DMS79 (cell line): ENCODE measurements at regions not wholly inside any gene's neighbourhood (a gene's known extent, or its start where the extent isn't known, plus 50 kb on each side); places are given as distances from the start of the nearest gene placed in this dataset.

Experiments used
- DNase-seq: peaks from one replicate; lab custom pipeline; 2025; lab: John Stamatoyannopoulos, UW

- DNase-seq: no peak
Measured at GRCh38 chr5:3888310-3888709, 292.7 kb downstream of the IRX1 start.

GRCh38 chr5:3889412-3890142, 293.9 kb downstream of the IRX1 start:
- no peak for DNase-seq

GRCh38 chr5:3891113-3891512, 295.5 kb downstream of the IRX1 start:
- DNase-seq: no peak

- no peak for DNase-seq
Measured at GRCh38 chr5:3893527-3893926, 297.9 kb downstream of the IRX1 start.

- DNase-seq: no peak
Measured at GRCh38 chr5:3893975-3894374, 298.3 kb downstream of the IRX1 start.

GRCh38 chr5:3896098-3896497, 300.5 kb downstream of the IRX1 start:
- no peak for DNase-seq

- DNase-seq: no peak
Measured at GRCh38 chr5:3899093-3899492, 303.5 kb downstream of the IRX1 start.

GRCh38 chr5:3904584-3904983, 309.0 kb downstream of the IRX1 start:
- no peak for DNase-seq

GRCh38 chr5:3905031-3905430, 309.4 kb downstream of the IRX1 start:
- no peak for DNase-seq

- no peak for DNase-seq
Measured at GRCh38 chr5:3905521-3905920, 309.9 kb downstream of the IRX1 start.

- DNase-seq: no peak
Measured at GRCh38 chr5:3911111-3911510, 315.5 kb downstream of the IRX1 start.

- DNase-seq: no peak
Measured at GRCh38 chr5:3911773-3912172, 316.1 kb downstream of the IRX1 start.

GRCh38 chr5:3912790-3913189, 317.2 kb downstream of the IRX1 start:
- DNase-seq: no peak

GRCh38 chr5:3913279-3913678, 317.6 kb downstream of the IRX1 start:
- DNase-seq: no peak

GRCh38 chr5:3925022-3925421, 329.4 kb downstream of the IRX1 start:
- DNase-seq: no peak

- DNase-seq: no peak
Measured at GRCh38 chr5:3925935-3926334, 330.3 kb downstream of the IRX1 start.

GRCh38 chr5:3929799-3930198, 334.2 kb downstream of the IRX1 start:
- no peak for DNase-seq

- DNase-seq: no peak
Measured at GRCh38 chr5:3931976-3932375, 336.3 kb downstream of the IRX1 start.

GRCh38 chr5:3933536-3933935, 337.9 kb downstream of the IRX1 start:
- no peak for DNase-seq

- no peak for DNase-seq
Measured at GRCh38 chr5:3933966-3934365, 338.3 kb downstream of the IRX1 start.

- no peak for DNase-seq
Measured at GRCh38 chr5:3943859-3944258, 348.2 kb downstream of the IRX1 start.

GRCh38 chr5:3944930-3945329, 349.3 kb downstream of the IRX1 start:
- no peak for DNase-seq

- no peak for DNase-seq
Measured at GRCh38 chr5:3948838-3949237, 353.2 kb downstream of the IRX1 start.

GRCh38 chr5:3954199-3954598, 358.6 kb downstream of the IRX1 start:
- no peak for DNase-seq
